Neural crest cell (in vitro differentiated cells): ENCODE measurements at regions not wholly inside any gene's neighbourhood (a gene's known extent, or its start where the extent isn't known, plus 50 kb on each side); places are given as distances from the start of the nearest gene placed in this dataset.

Experiments
- DNase-seq: peaks from one replicate; pipeline ENCODE4 v3.0.0; 2021; ENCODE audit warnings: low read depth, mixed read lengths, low spot score
- H3K27ac Mint-ChIP-seq: one replicate; pipeline ENCODE4 v1.8.0; 2021; ENCODE audit warnings: mild to moderate bottlenecking, mixed read lengths; ENCODE audit not compliant: unreplicated experiment
- H3K27me3 Mint-ChIP-seq: 2 replicates; pipeline ENCODE4 v1.8.0; 2021; ENCODE audit warnings: low read depth, mild to moderate bottlenecking, mixed read lengths
- H3K36me3 Mint-ChIP-seq: 2 replicates; pipeline ENCODE4 v1.8.0; 2021; ENCODE audit warnings: low read depth, mild to moderate bottlenecking, mixed read lengths
- H3K4me1 Mint-ChIP-seq: 2 replicates; pipeline ENCODE4 v1.8.0; 2021; ENCODE audit warnings: mixed read lengths
- H3K4me3 Mint-ChIP-seq: one replicate; pipeline ENCODE4 v1.8.0; 2021; ENCODE audit warnings: mild to moderate bottlenecking, mixed read lengths
- H3K9me3 Mint-ChIP-seq: 2 replicates; pipeline ENCODE4 v1.8.0; 2021; ENCODE audit warnings: mixed read lengths
- TF ChIP-seq, protein P1 (sequence below): fragments of 200-600 bp; sonication (generic); conservative IDR thresholded peaks from 2 replicates; pipeline ENCODE4 v1.5.0; 2021; ENCODE audit warnings: antibody characterized with exemption, mild to moderate bottlenecking

- H3K27ac Mint-ChIP-seq = no peak overlapping the region
- no peaks in the 10 kb centered on the region for H3K9me3 Mint-ChIP-seq
- no peak for DNase-seq
- no peaks in the 10 kb centered on the region for H3K27me3 Mint-ChIP-seq
- TF ChIP-seq, protein P1, sequence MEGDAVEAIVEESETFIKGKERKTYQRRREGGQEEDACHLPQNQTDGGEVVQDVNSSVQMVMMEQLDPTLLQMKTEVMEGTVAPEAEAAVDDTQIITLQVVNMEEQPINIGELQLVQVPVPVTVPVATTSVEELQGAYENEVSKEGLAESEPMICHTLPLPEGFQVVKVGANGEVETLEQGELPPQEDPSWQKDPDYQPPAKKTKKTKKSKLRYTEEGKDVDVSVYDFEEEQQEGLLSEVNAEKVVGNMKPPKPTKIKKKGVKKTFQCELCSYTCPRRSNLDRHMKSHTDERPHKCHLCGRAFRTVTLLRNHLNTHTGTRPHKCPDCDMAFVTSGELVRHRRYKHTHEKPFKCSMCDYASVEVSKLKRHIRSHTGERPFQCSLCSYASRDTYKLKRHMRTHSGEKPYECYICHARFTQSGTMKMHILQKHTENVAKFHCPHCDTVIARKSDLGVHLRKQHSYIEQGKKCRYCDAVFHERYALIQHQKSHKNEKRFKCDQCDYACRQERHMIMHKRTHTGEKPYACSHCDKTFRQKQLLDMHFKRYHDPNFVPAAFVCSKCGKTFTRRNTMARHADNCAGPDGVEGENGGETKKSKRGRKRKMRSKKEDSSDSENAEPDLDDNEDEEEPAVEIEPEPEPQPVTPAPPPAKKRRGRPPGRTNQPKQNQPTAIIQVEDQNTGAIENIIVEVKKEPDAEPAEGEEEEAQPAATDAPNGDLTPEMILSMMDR = no peak
- H3K36me3 Mint-ChIP-seq = no peaks in the 10 kb centered on the region
- H3K4me3 Mint-ChIP-seq = no peak overlapping the region
- peaks cover 16% of the 10 kb centered on the region for H3K4me1 Mint-ChIP-seq
Observed at GRCh38 chr2:138187221-138187620, 222.9 kb downstream of the HNMT start.

- DNase-seq = no peak
- Mint-ChIP-seq H3K4me1 (peaks cover 8% of the 10 kb centered on the region), H3K9me3 (no peaks in the 10 kb centered on the region), H3K27me3 (no peaks in the 10 kb centered on the region), H3K4me3 (no peak overlapping the region), H3K36me3 (no peaks in the 10 kb centered on the region), H3K27ac (no peak overlapping the region)
- TF ChIP-seq, protein P1 = no peak
Observed at GRCh38 chr2:138190999-138191398, 226.7 kb downstream of the HNMT start.

DNA sequence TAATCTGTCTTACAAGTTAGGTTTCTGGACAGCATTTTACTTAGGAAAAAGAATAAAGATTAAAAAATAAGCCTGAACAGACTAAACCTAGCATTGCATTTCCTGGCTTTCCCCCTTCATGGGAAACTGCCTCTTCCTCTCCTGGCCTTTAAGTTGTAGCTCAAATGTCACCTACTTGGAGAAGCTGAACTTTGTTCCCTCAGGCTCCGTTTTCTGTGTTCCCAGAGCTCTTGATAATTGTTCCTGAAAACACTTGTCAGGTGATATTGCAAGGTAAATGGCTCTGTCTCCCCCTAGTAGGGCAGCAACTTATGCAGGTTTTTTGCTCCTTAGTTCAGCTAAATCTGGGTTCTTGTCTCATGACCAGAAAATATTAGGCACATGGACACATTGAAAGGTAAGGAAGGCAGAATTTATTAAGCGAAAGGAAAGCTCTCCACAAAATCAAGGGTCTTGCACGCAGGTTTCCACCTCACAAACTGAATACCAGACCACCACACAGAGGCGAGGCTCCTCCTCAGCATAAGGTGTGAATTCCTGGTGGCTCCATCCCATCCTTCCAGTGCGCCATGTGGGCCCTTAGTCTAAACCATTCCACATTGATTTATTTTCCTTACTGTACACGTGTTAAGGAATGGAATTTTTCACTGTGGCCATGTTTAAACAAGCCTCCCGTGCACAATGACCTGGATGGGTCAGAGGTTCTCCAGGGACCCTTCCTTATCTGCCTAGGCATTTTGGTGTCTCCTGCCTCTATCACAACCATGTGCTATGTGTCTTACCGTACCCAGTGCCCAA lies 229.3 kb downstream of the HNMT start:
- Mint-ChIP-seq H3K36me3 (no peaks in the 10 kb centered on the region), H3K4me1 (no peaks in the 10 kb centered on the region), H3K4me3 (no peak overlapping the region), H3K9me3 (no peaks in the 10 kb centered on the region), H3K27ac (no peak overlapping the region), H3K27me3 (no peaks in the 10 kb centered on the region)
- TF ChIP-seq, protein P1 = no peak
- DNase-seq = no peak

DNA sequence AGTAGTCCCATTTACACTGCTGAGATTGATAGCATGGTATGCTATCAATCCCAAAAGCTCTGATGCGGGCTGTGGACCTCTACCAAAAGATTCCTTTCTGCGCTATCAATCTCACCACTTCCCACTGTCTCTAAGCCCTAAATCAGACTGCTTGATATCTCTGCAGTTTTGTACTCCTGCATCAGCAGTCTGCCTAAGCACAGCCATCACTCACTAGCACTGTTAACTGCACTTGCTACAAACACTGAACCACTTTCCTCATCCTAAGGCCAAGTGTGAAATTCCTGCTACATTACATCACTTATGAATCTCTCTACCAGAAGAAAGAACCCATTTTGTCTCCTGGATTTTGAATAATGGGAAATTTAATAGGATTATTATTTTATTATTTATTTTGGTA lies 237.0 kb downstream of the HNMT start:
- no peak overlapping the region for H3K4me3 Mint-ChIP-seq
- peaks cover 6% of the 10 kb centered on the region for H3K9me3 Mint-ChIP-seq
- peaks cover 2% of the 10 kb centered on the region for H3K36me3 Mint-ChIP-seq
- no peak for DNase-seq
- H3K27me3 Mint-ChIP-seq = no peaks in the 10 kb centered on the region
- H3K27ac Mint-ChIP-seq = no peak overlapping the region
- TF ChIP-seq, protein P1 = no peak
- peaks cover 8% of the 10 kb centered on the region for H3K4me1 Mint-ChIP-seq

GRCh38 chr2:138202762-138203161 lies 238.5 kb downstream of the HNMT start:
- TF ChIP-seq, protein P1 = no peak
- Mint-ChIP-seq H3K9me3 (peaks cover 6% of the 10 kb centered on the region), H3K27me3 (no peaks in the 10 kb centered on the region), H3K36me3 (peaks cover 2% of the 10 kb centered on the region), H3K4me1 (peaks cover 8% of the 10 kb centered on the region), H3K27ac (no peak overlapping the region), H3K4me3 (no peak overlapping the region)
- DNase-seq = no peak
